ENCODE measurements at regions not wholly inside any gene's neighbourhood (a gene's known extent, or its start where the extent isn't known, plus 50 kb on each side); places are given as distances from the start of the nearest gene placed in this dataset.
"Not testable (repeated sequence)": the region's sequence is repeated elsewhere in the genome, so short reads cannot be mapped to it uniquely, and the experiment has no call there.

DNA sequence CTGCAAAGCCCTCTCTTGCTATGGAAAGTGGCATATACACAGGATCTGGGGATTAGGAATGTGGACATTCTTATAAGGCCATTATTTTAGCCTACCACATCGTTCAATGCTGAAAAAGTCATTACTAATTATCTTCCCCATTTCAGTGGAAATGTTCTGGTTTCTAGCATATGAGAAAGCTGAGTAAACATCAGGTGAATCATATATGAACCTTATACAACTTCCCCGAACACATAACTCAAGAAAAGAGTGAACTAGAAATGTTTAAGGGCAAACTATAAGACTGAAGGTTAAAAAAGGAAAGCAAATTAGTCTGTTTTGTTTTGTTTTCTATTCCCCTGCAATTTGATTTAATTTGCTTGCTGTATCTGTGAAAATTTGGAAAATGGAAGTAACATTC is 62.5 kb upstream of the SEC22B start:
- not testable (repeated sequence) for DNase-seq (ENCODE audit: low spot score)

DNA sequence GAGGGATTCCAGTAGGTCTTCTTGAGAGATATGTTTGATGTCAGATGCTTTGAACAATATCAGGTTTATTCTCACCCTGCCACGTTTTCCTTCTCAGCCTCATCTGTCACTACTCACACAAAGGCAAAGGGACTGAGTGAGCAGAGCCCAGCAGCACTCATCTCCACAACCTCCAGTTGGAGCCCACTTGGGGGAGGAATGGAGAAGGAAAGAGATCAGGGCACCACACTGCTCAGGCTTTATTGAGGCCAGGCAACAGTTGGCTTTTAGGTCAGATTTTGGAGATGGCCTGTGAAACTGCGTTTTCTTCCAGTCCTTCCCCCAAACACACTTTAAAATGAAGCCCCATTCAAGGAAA is 57.3 kb upstream of the SEC22B start:
- not testable (repeated sequence) for DNase-seq (ENCODE audit: low spot score)

DNA sequence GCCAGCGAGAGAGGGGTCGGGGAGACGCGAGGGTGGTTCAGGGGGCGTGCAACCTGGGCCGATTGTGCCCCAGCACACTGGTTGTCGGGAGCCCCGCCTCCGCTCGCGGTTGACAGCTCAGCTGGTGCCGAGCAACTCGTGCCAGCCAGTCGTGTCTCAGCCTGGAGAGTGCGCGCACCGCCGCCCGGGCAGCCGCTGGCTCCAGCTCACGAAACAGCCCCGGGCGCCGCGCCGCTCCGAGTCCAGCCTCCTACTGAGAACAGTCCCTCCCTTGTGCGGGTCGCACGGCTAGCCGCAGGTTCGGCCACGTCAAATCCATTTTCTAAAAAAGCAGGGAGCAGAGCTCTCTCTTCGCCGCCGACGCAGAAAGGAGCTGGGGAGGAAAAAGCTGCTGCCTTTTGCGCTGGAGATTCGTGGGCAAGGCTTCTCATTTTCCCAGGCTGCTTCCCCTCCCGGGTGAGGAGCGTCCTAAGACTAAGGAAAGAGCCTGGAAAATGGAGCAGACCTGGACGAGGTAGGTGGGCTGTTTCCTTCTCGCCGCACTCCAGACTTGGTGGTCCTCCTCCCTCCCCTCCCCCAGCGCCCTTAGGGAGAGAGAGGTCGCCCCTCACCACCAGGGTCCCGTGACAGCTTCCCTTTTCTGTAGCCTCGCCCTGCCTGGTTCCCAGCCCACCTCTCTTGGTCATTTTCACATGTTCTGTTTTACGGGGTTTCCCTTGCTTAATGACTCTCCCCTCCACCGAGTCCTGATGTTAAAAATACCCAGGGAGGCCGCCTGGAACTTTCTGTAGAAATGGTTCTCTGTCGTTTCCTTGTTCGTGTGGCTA is 56.7 kb upstream of the SEC22B start:
- DNase-seq (ENCODE audit: low spot score): not testable (repeated sequence)

DNA sequence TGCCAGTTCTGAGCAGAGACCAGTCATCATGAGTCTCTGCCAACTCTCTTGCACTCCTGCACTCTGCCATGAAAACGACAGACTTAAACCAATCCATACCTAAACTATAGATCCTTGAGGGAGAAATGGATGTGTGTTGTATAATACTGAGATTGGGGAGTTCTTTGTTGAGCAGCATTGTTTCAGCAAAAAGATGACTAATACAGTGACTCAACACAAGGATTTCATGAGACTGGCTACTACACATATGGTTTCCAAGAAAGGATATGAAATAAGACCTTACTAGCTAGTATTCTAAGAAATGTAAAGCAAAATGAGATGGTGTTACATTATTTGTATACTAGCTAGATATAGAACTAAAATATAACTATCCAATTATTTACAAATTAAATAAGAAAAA is 53.5 kb upstream of the SEC22B start:
- not testable (repeated sequence) for DNase-seq (ENCODE audit: low spot score)
